HG03097 (cell line): ENCODE measurements at regions not wholly inside any gene's neighbourhood (a gene's known extent, or its start where the extent isn't known, plus 50 kb on each side); places are given as distances from the start of the nearest gene placed in this dataset.
"Not testable (repeated sequence)": the region's sequence is repeated elsewhere in the genome, so short reads cannot be mapped to it uniquely, and the experiment has no call there.

Source experiments
- ATAC-seq: cut with Tn5 transposase; IDR thresholded peaks from one replicate; pipeline ENCODE4 v1.9.1; 2021; ENCODE audit not compliant: unreplicated experiment, low FRiP score

DNA sequence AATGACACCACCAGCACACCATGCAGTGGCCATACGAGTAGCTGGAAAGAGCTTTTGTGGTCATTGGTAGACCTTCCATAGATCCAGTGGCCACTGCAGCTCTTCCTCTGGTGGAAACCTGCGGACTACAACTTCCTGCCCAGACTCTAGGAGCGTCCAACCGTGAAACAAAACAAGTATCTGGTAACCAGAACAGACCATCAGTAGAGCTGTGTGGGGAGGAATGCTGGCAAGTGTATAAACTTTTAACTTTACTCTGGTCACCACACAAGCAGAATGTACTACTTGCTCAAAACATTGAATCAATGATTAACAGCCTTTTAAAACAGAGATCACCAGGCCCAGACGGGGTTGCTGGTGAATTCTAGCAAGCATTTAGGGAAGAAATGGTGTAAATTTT is 154.7 kb upstream of the DGKB start:
- no peak for ATAC-seq

DNA sequence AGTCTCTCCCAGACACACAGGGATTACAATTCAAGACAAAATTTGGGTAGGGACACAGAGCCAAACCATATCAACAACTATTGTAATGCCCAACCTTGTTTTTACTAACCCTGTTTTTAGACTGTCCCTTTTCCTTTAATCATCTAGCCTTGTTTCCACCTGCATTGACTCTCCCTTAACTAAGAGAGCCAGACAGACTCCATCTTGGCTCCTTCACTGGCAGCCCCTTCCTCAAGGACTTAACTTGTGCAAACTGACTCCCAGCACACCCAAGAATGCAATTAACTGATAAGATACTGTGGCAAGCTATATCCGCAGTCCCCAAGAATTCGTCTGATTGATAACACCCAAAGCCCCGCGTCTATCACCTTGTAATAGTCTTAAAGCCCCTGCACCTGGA is 151.8 kb upstream of the DGKB start:
- not testable (repeated sequence) for ATAC-seq

DNA sequence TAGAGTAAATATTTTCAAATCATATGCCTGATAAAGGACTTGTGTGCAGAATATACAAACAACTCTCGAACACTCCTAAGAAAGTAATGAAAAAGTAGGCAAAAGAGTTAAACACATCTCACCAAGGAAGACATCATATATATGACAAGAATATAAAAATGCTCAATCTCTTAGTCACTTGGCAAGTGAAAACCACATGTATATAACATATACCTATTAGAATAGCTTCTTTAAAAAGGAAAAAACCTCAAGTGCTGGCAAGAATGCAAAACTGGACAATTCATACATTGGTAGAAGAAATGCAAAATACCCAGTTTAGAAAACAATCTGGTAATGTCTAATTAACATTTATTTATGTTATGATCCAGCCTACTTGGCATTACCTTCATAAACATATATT is 146.6 kb upstream of the DGKB start:
- ATAC-seq: no peak

DNA sequence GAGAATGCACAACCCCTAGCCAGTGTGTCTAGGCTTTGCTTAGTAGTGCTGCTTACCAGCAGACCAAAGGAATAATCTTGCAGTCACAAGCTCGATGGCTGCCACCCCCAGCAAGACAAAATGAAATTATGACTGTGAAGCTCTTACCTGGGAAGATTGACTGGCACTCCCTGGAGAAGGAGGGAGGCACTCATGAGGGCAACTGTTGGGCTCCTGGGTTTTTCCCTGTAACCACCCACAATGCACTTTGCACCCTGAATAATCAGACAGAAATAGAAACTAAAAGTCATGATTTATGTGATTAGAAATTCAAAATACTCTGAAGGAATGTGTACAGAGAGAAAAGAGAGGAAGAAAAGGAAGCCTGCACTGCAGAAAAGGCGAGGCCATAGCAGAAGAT is 144.3 kb upstream of the DGKB start:
- ATAC-seq: no peak

DNA sequence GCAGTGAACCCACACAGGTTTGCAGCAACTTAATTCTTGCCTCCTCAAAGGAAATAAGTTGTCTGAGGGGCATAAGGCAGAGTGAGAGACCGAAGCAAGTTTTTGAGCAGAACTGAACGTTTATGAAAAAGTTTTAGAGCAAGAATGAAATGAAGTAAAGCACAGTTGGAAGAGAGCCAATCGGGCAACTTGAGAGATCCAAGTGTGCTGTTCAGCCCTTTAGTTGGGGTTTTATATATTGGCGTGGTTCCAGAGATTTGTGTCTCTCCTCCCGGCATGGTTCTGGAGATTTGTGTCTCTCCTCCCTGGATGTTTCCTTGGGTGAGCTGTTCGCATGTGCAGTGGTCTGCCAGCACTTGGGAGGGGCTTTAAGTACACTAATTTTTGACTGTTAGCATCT is 141.4 kb upstream of the DGKB start:
- no peak for ATAC-seq

DNA sequence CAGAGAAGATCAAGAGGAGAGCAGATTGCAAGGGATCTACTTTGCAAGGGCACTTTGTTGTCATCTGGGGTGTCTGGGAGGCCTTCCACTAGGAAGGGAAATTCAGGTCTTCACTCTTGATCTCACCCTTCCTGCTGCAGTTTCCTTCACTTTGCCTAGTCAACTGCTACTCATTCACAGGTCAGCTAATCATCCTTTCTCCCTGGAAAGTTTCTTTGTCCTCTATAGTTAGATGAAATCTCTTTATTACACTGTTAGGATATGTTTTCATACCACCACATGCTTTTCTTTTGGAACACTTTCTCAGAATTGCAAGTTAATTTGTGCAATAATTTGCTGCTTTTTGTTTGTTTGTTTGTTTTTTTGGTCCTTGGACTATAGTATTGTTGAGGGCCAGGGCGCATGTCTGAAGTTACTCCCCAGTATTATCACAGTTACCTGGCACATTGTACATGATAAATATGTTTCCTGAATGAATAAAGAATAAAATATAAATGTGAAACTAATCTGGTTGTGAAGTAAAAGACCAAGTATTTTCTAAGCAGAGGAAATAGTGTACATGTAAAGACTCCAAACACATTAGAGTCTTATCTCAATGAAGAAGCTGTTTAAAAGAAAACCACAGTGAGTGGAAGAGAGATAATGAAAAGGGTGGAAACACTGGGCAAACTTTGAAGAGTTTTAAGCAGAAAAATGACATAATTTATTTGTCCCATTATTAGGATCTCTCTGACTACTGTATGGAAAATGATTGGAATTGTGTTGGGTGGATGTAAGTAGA is 139.9 kb upstream of the DGKB start:
- no peak for ATAC-seq

DNA sequence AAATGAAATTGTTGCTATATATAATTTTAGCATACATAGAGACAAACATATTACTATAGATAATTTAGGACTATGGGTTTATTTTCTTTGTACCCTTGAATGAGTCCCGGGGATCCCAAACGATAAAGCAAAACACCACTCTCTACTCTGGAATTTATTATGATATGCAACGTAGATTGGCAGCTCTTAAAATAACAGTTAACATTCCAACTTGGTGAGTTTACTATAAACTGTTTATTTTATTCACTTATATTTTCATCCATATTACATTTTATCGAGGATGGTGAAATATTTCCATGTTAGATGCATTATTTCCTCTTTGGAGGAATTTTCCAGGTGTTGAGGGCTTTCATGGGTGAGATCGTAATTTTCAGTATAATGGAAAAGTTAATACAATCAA is 138.7 kb upstream of the DGKB start:
- no peak for ATAC-seq

DNA sequence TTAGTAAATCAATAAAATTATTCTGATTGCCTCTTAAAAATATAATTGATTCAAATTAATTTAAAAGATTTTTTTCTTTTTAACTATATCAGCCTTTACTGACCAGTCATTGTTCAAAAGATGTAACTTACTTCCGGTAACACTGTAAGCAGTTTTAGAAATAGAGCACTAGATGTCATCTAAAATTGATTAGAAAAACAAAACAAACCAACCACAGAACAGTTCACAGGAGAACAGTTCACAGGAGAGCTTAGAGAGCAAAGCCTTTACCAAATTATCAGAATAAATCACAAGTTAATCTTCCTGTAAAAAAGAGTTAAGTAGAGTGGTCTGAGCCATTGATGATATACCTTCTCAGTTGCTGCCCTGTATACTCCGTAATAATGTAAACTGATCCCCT is 133.3 kb upstream of the DGKB start:
- ATAC-seq: no peak

DNA sequence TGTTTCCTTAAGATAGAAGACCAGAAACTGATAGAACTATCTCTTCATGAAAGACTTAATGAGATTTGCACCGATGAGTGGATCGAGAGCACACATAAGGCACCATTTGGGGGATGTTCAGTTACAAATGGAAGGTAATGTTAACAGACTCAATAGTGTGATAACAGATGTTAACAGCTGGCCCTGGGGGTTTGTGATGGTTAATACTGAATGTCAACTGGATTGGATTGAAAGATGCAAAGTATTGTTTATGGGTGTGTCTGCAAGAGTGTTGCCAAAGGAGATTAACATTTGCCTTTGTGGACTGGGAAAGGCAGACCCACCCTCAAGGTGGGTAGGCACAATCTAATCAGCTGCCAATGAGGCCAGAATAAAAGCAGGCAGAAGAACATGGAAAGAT is 130.5 kb upstream of the DGKB start:
- ATAC-seq: no peak

DNA sequence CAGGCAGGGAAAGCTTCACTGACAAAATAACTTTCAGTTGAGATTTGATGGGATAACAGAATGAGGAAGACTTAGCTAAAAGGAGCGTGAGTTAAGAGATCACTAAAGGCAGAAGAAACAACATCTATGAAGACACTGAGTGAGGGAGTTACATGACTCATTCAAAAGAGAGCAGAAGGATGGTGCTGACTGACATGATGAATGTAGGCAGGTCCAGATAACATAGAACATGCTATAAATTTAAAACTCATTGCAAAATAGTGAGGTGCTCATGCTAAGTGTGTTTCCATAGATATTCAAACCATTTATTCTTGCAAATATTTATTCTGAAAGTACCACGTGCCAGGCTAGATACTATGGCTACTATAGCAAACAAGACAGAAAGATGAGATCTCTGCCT is 116.4 kb upstream of the DGKB start:
- ATAC-seq: no peak

DNA sequence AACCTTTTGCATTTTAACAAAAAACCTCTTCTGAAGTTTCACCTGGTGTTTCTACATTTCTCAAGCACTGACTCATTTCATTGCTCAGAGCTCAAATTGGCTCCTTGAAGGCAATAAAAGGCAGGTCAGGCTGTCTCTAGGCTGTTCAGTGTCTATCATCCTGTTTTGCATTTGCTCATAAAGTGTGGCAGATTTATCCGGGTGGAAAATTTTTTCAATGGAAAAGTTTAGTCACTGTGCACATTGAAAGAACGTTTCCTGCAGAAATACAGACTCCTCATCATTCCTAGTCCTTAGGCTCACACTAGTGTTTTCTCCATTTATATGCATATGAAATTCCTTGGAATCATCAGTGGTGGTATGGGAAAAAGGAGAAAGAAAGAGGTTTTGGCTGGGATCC is 114.2 kb upstream of the DGKB start:
- no peak for ATAC-seq

DNA sequence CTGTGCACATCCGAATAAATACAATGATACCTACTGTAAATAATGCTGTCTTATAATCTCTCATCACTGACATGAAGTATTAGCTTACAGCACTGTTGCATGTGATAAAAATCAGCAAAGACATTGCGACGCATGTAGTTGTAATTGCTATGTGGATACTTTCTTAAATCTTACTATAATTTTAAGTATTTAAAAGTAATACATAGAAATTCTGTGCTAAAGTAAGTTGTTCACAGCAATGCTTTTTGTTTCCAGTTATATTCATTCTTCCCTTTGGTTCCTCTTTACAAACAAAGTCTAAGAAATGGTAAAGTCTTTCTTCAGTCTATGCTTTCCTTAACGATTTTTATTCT is 113.7 kb upstream of the DGKB start:
- no peak for ATAC-seq

DNA sequence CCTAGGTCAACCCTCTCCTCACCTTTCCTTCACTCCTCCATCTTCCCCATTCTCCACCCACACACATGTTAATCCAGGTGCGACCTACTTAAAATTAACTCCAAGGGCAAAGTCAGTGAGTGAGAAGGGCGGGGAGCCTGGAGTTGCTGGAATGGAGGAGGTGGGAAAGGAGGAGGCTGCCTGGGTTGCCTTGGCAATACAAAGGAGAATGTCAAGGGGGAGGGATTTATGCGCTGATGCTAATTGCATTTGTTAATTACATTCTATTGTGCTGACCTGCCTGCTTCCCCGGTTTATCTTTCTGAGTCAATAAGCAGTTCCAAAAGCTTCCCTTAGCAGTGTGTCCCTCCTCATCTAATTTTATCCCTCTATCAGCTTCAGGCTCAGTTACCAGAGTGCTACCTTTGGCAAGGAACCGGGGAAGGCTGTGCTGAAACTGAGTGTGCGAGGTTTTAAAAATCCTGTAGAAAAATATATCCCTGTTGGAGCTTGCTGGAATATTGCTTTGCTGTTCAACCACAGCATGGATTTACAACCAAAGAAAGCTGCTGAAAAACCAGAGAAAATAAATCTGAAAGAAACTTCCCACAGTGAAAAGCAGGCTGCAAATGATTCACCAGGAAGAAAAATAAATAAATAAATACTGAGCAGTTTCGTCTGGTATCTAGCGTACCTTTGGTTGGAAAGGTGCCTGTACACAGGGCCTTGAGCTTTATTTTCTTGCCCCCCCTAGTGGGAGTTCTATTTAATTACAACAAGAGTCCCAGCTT is 113.2 kb upstream of the DGKB start:
- peak; percentile 98 for ATAC-seq

DNA sequence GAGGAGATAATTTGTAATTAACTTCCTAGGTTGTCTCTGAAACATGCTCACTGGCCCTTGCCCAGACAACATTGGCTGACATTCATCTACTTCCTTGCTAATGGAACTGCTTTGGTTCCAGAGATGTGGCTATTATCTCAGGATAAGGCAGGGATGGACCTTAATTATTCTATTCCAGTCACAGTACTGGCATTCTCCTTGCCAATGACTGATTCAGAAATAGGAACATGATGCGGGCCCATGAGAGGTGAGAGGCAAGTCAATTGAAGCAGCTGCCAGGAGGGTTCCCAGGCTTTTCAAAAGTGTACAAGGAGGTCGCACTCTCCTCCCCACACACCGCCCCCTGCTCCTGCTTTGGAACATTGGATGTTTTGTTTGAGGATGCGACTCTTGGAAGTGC is 109.6 kb upstream of the DGKB start:
- ATAC-seq: no peak

DNA sequence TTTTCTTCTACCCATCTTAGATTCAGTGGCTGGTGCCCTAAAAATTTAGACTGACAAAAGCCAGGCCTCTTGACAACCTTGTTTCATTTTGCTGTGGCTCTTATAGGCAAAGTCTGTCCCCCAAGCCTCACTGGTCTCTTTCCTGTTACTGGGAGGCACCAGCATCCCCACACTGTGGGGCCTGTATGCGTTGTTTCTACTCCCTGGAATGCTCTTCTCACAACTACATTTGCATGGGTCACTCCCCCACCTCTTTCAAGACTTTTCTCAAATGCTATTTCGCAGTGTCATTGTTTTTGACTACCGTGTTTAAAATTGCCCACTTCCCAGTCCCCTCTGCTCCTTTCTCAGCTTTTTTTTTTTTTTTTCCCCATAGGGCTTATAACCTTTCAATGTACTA is 108.7 kb upstream of the DGKB start:
- no peak for ATAC-seq

DNA sequence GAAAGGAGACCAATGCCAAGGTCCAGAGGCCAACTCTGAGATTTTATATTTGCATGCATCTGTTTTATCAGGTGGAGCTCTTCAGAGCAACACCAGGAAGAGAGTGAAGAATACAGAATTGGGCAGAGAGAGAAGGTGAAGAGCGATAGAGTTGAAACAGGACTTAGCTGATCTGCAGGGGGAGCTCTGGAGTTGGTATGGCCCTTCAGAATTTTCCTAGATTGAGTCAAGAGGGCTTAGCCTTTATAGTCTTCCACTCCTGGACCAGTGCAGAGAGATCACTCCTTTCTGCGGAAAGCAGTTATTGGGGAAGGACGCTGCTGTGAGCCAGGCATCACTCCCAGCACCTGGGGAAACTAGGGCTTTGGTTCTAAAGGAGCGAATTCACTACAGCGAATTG is 105.0 kb upstream of the DGKB start:
- no peak for ATAC-seq

DNA sequence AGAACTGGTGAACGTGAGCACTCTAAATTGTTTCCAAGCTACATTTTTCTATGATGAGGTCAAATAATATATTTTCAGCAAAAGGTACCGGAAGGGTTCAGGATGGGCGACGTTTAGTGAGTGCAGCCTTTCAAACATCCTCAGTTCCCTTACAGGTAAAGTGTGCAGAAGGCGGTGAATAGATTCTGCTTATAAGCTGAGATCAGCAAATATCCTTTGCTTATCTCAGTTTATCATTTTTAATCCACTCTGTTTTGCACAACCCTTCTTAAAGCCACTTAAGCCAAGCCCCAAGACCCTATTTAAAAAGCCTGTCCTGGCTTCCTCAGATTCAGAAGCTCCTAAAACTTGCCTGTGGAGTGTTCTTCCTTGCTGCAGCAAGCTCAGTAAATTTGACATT is 103.1 kb upstream of the DGKB start:
- no peak for ATAC-seq

DNA sequence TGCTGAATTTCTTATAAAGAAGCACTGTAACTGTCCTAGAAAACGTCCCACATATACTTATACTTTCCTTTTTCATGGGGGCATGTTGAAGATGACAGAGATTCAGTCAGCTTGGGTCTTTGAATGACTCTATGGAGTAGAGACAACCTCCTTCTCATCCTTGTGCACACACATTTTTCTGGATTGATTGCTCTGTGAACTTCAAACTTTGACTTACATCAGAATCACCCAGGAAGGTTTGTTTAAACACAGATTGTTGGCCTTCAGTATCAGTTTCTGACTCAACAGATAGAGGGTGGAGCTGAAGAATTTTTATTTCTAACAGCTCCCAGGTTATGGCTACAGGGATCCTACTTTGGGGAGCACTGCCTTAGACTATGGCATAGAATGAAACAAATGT is 97.6 kb upstream of the DGKB start:
- ATAC-seq: no peak

DNA sequence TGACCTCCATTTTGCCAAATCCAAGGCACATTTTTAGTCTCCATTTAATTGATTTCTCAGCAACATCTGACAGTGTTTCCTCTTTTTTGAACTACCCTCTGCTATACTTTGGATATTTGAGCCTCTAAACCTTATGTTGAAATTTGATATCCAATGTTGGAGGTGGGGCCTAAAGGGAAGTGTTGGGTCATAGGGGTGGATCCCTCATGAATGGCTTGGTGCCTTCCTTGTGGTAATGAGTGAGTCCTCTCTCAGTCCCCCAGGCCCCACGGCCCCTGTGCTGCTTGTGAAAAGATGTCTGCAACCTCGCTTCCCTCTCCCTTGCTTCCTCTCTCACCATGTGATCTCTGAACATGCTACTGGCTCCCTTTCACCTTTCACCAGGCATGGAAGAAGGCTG is 96.8 kb upstream of the DGKB start:
- ATAC-seq: no peak

DNA sequence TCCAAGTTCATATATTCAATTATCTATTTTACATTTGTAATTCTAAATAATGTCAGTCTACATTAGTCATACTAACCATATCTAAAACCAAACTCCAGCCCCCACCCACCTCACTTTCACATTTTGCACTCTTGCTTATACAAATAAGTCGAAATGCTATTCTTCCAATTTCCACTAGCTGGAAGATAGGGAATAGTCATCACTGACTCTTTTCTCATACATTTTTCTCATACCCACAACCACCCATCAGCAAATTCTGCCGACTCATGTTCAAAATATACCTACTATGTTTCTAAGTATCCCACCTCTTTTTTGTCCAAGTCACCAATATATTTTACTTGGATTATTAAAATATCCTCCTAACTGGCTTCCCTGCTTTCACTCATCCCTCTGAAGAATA is 93.2 kb upstream of the DGKB start:
- no peak for ATAC-seq

DNA sequence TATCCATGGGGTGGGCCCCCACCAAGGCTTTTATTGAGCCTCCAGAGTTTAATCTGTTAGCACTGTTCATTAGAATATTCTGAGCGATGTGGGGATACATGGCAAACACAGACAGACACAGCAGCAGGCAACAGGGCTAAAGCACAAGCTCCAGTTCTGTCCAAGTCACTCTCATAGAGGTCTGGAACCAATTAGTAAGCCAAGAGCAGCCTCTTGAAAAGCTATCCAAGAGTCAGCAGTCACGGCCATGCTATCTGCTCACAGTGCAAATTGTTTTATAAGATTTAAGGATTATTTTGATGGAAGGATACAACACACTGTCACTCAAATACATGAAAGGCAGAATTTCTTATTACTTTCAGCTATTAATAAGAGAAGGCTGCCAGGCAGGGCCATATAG is 86.4 kb upstream of the DGKB start:
- ATAC-seq: no peak

DNA sequence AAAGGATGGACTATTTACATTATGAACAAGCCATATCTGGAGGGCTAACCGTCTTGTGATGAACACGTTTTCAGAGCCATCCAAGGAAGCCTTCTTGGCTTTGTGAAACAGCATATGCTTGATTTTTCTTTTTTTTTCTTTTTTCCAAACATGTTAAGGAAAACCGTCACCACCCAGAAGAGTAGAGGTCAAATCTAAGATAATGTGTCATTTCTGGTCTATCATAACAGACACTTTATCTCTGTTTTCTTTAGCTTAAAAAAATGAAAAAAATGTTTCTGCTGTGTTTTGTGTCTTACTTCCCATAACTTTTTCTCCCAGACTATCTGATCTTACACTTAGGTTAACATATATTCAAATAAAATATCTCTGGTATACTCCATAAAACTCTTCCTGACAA is 76.1 kb upstream of the DGKB start:
- ATAC-seq: no peak
